PC-3 (cell line): ENCODE measurements at regions not wholly inside any gene's neighbourhood (a gene's known extent, or its start where the extent isn't known, plus 50 kb on each side); places are given as distances from the start of the nearest gene placed in this dataset.

ENCODE experiments used
- EZH2 ChIP-seq: fragments of 300-600 bp; sonication (generic); IDR thresholded peaks from one replicate; pipeline ENCODE4 v1.6.1; 2017; ENCODE audit warnings: antibody characterized with exemption, mild to moderate bottlenecking, low read length; ENCODE audit not compliant: unreplicated experiment
- EZH2phosphoT487 ChIP-seq: fragments of 300-600 bp; sonication (generic); IDR thresholded peaks from 2 replicates; pipeline ENCODE4 v1.6.1; 2018; ENCODE audit warnings: mild to moderate bottlenecking, antibody characterized with exemption, low read length, borderline replicate concordance
- TF ChIP-seq, protein P1 (sequence below): fragments of 300-600 bp; sonication (generic); conservative IDR thresholded peaks from 2 replicates; pipeline ENCODE4 v1.5.1; 2017; ENCODE audit warnings: antibody characterized with exemption, low read depth, mild to moderate bottlenecking, low read length

DNA sequence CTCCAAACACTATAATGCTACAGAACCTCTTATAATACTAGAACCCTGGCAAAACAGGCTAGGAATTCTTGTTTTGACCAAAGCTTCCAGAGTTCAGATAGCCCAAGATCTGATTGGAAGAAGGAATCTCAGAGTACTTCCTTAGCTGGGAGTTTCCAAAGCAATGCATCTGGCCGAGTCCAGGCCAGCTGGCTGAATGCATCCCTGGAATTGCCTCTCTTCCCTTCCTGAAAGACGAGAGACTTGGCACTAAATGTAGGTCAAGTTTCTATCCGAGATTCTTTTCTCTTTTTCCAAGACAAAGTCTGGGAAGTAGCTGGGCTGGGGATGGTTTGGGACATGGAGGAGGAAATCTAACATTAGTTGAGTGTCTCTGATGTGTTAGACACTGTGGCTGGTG, 68.7 kb upstream of the ADPGK start:
- TF ChIP-seq, protein P1, sequence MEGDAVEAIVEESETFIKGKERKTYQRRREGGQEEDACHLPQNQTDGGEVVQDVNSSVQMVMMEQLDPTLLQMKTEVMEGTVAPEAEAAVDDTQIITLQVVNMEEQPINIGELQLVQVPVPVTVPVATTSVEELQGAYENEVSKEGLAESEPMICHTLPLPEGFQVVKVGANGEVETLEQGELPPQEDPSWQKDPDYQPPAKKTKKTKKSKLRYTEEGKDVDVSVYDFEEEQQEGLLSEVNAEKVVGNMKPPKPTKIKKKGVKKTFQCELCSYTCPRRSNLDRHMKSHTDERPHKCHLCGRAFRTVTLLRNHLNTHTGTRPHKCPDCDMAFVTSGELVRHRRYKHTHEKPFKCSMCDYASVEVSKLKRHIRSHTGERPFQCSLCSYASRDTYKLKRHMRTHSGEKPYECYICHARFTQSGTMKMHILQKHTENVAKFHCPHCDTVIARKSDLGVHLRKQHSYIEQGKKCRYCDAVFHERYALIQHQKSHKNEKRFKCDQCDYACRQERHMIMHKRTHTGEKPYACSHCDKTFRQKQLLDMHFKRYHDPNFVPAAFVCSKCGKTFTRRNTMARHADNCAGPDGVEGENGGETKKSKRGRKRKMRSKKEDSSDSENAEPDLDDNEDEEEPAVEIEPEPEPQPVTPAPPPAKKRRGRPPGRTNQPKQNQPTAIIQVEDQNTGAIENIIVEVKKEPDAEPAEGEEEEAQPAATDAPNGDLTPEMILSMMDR: no peak
- TF ChIP-seq EZH2 (no peak), EZH2phosphoT487 (no peak)
